GM21717 (cell line): ENCODE measurements at regions not wholly inside any gene's neighbourhood (a gene's known extent, or its start where the extent isn't known, plus 50 kb on each side); places are given as distances from the start of the nearest gene placed in this dataset.

Experiments used
- ATAC-seq: cut with Tn5 transposase; IDR thresholded peaks from one replicate; pipeline ENCODE4 v1.9.1; 2021; ENCODE audit warnings: mild to moderate bottlenecking, moderate library complexity; ENCODE audit not compliant: unreplicated experiment

GRCh38 chr10:108208732-108209131, 1044.2 kb upstream of the SORCS1 start:
- ATAC-seq: no peak

- no peak for ATAC-seq
Measured at GRCh38 chr10:108208038-108208437, 1043.5 kb upstream of the SORCS1 start.

GRCh38 chr10:108204528-108205305, 1040.2 kb upstream of the SORCS1 start:
- peak; percentile 81 for ATAC-seq

GRCh38 chr10:108203905-108204527, 1039.5 kb upstream of the SORCS1 start:
- peak; percentile 10 for ATAC-seq

GRCh38 chr10:108187408-108188012, 1023.0 kb upstream of the SORCS1 start:
- ATAC-seq: no peak

- no peak for ATAC-seq
Measured at GRCh38 chr10:108184114-108184513, 1019.6 kb upstream of the SORCS1 start.

GRCh38 chr10:108180878-108181277, 1016.4 kb upstream of the SORCS1 start:
- ATAC-seq: no peak

- ATAC-seq: no peak
Measured at GRCh38 chr10:108169846-108170245, 1005.3 kb upstream of the SORCS1 start.

- no peak for ATAC-seq
Measured at GRCh38 chr10:108167766-108168165, 1003.3 kb upstream of the SORCS1 start.

GRCh38 chr10:108166401-108166800, 1001.9 kb upstream of the SORCS1 start:
- no peak for ATAC-seq

- no peak for ATAC-seq
Measured at GRCh38 chr10:108147346-108147745, 982.8 kb upstream of the SORCS1 start.

- no peak for ATAC-seq
Measured at GRCh38 chr10:108141064-108141463, 976.6 kb upstream of the SORCS1 start.

- no peak for ATAC-seq
Measured at GRCh38 chr10:108132303-108132702, 967.8 kb upstream of the SORCS1 start.

GRCh38 chr10:108130575-108130974, 966.1 kb upstream of the SORCS1 start:
- ATAC-seq: no peak

- no peak for ATAC-seq
Measured at GRCh38 chr10:108112218-108112617, 947.7 kb upstream of the SORCS1 start.

GRCh38 chr10:108104551-108105156, 940.1 kb upstream of the SORCS1 start:
- ATAC-seq: no peak

- ATAC-seq: no peak
Measured at GRCh38 chr10:108097258-108097657, 932.8 kb upstream of the SORCS1 start.

- ATAC-seq: no peak
Measured at GRCh38 chr10:108095932-108096925, 931.7 kb upstream of the SORCS1 start.

GRCh38 chr10:108090476-108091215, 926.1 kb upstream of the SORCS1 start:
- ATAC-seq: no peak

GRCh38 chr10:108086502-108086901, 922.0 kb upstream of the SORCS1 start:
- no peak for ATAC-seq
